ENCODE measurements at regions not wholly inside any gene's neighbourhood (a gene's known extent, or its start where the extent isn't known, plus 50 kb on each side); places are given as distances from the start of the nearest gene placed in this dataset.
A peak's percentile ranks its signal among the peaks of the same experiment; 100 is the strongest.

GRCh38 chrX:5236096-5236495 lies 992.6 kb downstream of the NLGN4X start:
- TF ChIP-seq PBX3 (IDR thresholded peaks at IDR 0.05) (no peak), CTCF (IDR thresholded peaks at IDR 0.05) (0 out of 2 replicates have a peak, but pooled peaks have one; percentile 10), YY1 (IDR thresholded peaks at IDR 0.05; ENCODE audit: low read depth) (no peak), RFX5 (IDR thresholded peaks at IDR 0.05; ENCODE audit: low read length) (no peak), MEF2A (IDR thresholded peaks at IDR 0.05; ENCODE audit: borderline replicate concordance, low read depth) (no peak), TAF1 (IDR thresholded peaks at IDR 0.05; ENCODE audit: borderline replicate concordance, low read depth, low read length) (no peak), EP300 (IDR thresholded peaks at IDR 0.05; ENCODE audit: borderline replicate concordance in 1 of 2, low read depth in 1 of 2, low read length in 1 of 2) (no peak), POLR2AphosphoS5 (IDR thresholded peaks at IDR 0.05; ENCODE audit: low read depth, low read length) (no peak), SMC3 (IDR thresholded peaks at IDR 0.05; ENCODE audit: low read depth, low read length) (no peak)

Measured in SK-N-SH (cell line).